ENCODE measurements at regions not wholly inside any gene's neighbourhood (a gene's known extent, or its start where the extent isn't known, plus 50 kb on each side); places are given as distances from the start of the nearest gene placed in this dataset.

DNA sequence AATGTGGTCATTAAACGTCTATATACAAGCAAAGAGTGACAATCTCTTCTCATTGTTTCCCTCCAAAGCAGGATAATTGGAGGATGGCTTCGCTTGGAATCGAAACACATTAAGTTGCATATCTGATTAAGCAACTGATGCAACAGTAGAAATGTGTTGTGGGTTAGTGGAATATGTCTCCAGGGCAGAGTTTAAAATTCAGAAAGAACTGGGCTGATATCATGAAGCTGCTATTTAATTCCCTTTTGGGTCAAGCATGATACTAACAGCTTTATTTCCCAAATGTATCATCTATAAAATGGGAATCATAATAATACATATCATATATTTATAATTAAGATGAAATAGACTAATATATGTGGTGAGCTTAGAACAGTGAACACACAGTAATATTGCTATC lies 1763.0 kb upstream of the C9orf72 start:
- no peak for TF ChIP-seq POLR2A (IDR thresholded peaks at IDR 0.05; ENCODE audit: low read depth)
- TF ChIP-seq, protein P1, sequence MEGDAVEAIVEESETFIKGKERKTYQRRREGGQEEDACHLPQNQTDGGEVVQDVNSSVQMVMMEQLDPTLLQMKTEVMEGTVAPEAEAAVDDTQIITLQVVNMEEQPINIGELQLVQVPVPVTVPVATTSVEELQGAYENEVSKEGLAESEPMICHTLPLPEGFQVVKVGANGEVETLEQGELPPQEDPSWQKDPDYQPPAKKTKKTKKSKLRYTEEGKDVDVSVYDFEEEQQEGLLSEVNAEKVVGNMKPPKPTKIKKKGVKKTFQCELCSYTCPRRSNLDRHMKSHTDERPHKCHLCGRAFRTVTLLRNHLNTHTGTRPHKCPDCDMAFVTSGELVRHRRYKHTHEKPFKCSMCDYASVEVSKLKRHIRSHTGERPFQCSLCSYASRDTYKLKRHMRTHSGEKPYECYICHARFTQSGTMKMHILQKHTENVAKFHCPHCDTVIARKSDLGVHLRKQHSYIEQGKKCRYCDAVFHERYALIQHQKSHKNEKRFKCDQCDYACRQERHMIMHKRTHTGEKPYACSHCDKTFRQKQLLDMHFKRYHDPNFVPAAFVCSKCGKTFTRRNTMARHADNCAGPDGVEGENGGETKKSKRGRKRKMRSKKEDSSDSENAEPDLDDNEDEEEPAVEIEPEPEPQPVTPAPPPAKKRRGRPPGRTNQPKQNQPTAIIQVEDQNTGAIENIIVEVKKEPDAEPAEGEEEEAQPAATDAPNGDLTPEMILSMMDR (IDR thresholded peaks at IDR 0.05), result no peak
- TF ChIP-seq EP300 (IDR thresholded peaks at IDR 0.05), result no peak

All from esophagus muscularis mucosa (tissue), 4 donors.